Gastroesophageal sphincter (tissue), 4 donors: ENCODE measurements at regions not wholly inside any gene's neighbourhood (a gene's known extent, or its start where the extent isn't known, plus 50 kb on each side); places are given as distances from the start of the nearest gene placed in this dataset.
A peak's percentile ranks its signal among the peaks of the same experiment; 100 is the strongest.

Source experiments
- ATAC-seq: fragments of 150-250 bp; one replicate; pipeline ENCODE4 v1.9.1; 2016; ENCODE audit warnings: mild to moderate bottlenecking, moderate library complexity
- H3K27ac ChIP-seq, 4 donors: fragments of 200-600 bp; sonication (generic) in 3 of 4; 1 replicate in 3 of 4; 2 replicates in 1 of 4; pipeline ENCODE4 v1.5.1; 2016 to 2019
- H3K27me3 ChIP-seq: fragments of 200-600 bp; sonication (generic); one replicate; pipeline ENCODE4 v1.5.1; 2019
- H3K36me3 ChIP-seq, 2 donors: fragments of 200-600 bp; sonication (generic); one replicate each; pipeline ENCODE4 v1.5.1; 2019; ENCODE audit warnings: control low read depth in 1 of 2
- H3K4me1 ChIP-seq, 3 donors: fragments of 200-600 bp; sonication (generic); 1 replicate in 2 of 3; 2 replicates in 1 of 3; pipeline ENCODE4 v1.5.1; 2016 to 2019; ENCODE audit warnings: control low read depth in 2 of 3
- H3K4me3 ChIP-seq, 2 donors: fragments of 200-600 bp; sonication (generic); one replicate each; pipeline ENCODE4 v1.5.1; 2019; ENCODE audit warnings: mild to moderate bottlenecking in 1 of 2, moderate library complexity in 1 of 2
- H3K9me3 ChIP-seq, 3 donors: fragments of 200-600 bp; sonication (generic); one replicate each; pipeline ENCODE4 v1.5.1; 2017 to 2019; ENCODE audit warnings: control low read depth in 2 of 3
- EP300 ChIP-seq: sonication (generic); formaldehyde crosslinking; IDR thresholded peaks from one replicate; pipeline ENCODE4 v1.6.1; 2017; ENCODE audit warnings: antibody characterized with exemption, mild to moderate bottlenecking
- POLR2A ChIP-seq, 2 donors: fragments of 450-650 bp; IDR thresholded peaks; one replicate each; pipeline ENCODE4 v1.6.1; 2017; ENCODE audit warnings: antibody characterized with exemption in 2 of 2, mild to moderate bottlenecking in 2 of 2, moderate library complexity in 1 of 2
- POLR2AphosphoS5 ChIP-seq: sonication (generic); formaldehyde crosslinking; IDR thresholded peaks from one replicate; pipeline ENCODE4 v1.6.1; 2017; ENCODE audit warnings: antibody characterized with exemption
- WGBS, 2 donors: methylation state at CpG; one replicate each; pipeline ENCODE4 v1.1.5; 2018; ENCODE audit warnings: low coverage in 1 of 2; 5-methylcytosine and 5-hydroxymethylcytosine counted together
- TF ChIP-seq, protein P1 (sequence below), 4 experiments: fragments of 200-600 bp in 2 of 4; fragments of 450-650 bp in 2 of 4; sonication (generic) in 1 of 4; IDR thresholded peaks; one replicate each; pipeline ENCODE4 v1.5.1; 2017 to 2019; ENCODE audit warnings: antibody characterized with exemption in 4 of 4, mild to moderate bottlenecking in 2 of 4, moderate library complexity in 2 of 4

GRCh38 chr21:39088031-39088370 lies 95.2 kb downstream of the PSMG1 start:
- TF ChIP-seq, protein P1, sequence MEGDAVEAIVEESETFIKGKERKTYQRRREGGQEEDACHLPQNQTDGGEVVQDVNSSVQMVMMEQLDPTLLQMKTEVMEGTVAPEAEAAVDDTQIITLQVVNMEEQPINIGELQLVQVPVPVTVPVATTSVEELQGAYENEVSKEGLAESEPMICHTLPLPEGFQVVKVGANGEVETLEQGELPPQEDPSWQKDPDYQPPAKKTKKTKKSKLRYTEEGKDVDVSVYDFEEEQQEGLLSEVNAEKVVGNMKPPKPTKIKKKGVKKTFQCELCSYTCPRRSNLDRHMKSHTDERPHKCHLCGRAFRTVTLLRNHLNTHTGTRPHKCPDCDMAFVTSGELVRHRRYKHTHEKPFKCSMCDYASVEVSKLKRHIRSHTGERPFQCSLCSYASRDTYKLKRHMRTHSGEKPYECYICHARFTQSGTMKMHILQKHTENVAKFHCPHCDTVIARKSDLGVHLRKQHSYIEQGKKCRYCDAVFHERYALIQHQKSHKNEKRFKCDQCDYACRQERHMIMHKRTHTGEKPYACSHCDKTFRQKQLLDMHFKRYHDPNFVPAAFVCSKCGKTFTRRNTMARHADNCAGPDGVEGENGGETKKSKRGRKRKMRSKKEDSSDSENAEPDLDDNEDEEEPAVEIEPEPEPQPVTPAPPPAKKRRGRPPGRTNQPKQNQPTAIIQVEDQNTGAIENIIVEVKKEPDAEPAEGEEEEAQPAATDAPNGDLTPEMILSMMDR (IDR thresholded peaks at IDR 0.05): no peak
- TF ChIP-seq POLR2AphosphoS5 (no peak), EP300 (no peak)
- Histone ChIP-seq H3K9me3 (no peaks in the 10 kb centered on the region), H3K27ac (peak overlapping the region in 1 of 4 donors; percentile 2), H3K27me3 (peaks cover under 1% of the 10 kb centered on the region), H3K4me3 (no peak overlapping the region), H3K4me1 (no peaks in the 10 kb centered on the region), H3K36me3 (no peaks in the 10 kb centered on the region)
- ATAC-seq: no peak
- whole genome bisulfite sequencing, 2 donors: 100% methylated on average over 4 of the region's 6 CpGs; no CpG with 5 or more reads in 1 of the 2 donors

- Histone ChIP-seq H3K9me3 (no peaks in the 10 kb centered on the region), H3K4me1 (no peaks in the 10 kb centered on the region), H3K36me3 (no peaks in the 10 kb centered on the region), H3K4me3 (no peak overlapping the region), H3K27me3 (peaks cover 6% of the 10 kb centered on the region), H3K27ac (peak overlapping the region in 1 of 4 donors; percentile 2)
- no peak for ATAC-seq
- TF ChIP-seq POLR2A (IDR thresholded peaks at IDR 0.05) (no peak), POLR2AphosphoS5 (no peak), EP300 (no peak)
- TF ChIP-seq, protein P1 (IDR thresholded peaks at IDR 0.05): no peak
- 79 to 98% methylated on average over 6 to 7 of the region's 27 CpGs for WGBS, 2 donors
Measured at GRCh38 chr21:39087238-39088030, 95.8 kb downstream of the PSMG1 start.

DNA sequence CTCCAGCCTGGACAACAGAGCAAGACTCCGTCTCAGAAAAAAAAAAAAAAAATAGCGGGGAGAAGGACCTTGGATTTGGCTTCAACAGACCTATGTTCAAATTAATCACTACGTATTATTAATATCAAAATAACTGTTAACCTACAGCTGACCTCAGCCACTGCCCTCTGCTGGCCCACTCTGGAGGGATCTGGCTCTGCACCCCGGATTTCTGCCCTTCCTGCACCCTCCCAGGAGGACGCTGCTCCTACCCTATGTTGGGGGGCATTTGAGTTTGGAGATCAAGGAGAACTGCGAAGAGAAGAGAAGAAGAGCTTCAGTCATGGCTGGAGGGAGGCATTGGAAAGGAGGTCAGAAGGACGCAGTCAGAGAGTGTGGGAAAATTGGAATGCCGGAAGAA lies 96.7 kb downstream of the PSMG1 start:
- Histone ChIP-seq H3K9me3 (no peaks in the 10 kb centered on the region), H3K4me1 (no peaks in the 10 kb centered on the region), H3K36me3 (no peaks in the 10 kb centered on the region), H3K4me3 (no peak overlapping the region), H3K27ac (no peak overlapping the region), H3K27me3 (peaks cover 8% of the 10 kb centered on the region)
- ATAC-seq: no peak
- WGBS, 2 donors: 87 to 93% methylated on average over 3 to 8 of the region's 8 CpGs
- TF ChIP-seq POLR2A (IDR thresholded peaks at IDR 0.05) (no peak), EP300 (no peak), POLR2AphosphoS5 (no peak)
- TF ChIP-seq, protein P1 (IDR thresholded peaks at IDR 0.05): no peak

- H3K27ac ChIP-seq: no peak overlapping the region
Measured at GRCh38 chr21:39085843-39086405, 97.3 kb downstream of the PSMG1 start.

More at GRCh38 chr21:39085843-39086405, 97.3 kb downstream of the PSMG1 start:
- TF ChIP-seq POLR2AphosphoS5: no peak
- TF ChIP-seq EP300: no peak
- no peak for TF ChIP-seq POLR2A (IDR thresholded peaks at IDR 0.05)
- TF ChIP-seq, protein P1 (IDR thresholded peaks at IDR 0.05): no peak
- Histone ChIP-seq H3K27me3 (peaks cover 8% of the 10 kb centered on the region), H3K4me1 (no peaks in the 10 kb centered on the region), H3K36me3 (no peaks in the 10 kb centered on the region), H3K9me3 (no peaks in the 10 kb centered on the region), H3K4me3 (no peak overlapping the region)
- WGBS, 2 donors: 88 to 100% methylated on average over 1 of the region's 6 CpGs
- ATAC-seq: no peak
